ENCODE measurements at regions not wholly inside any gene's neighbourhood (a gene's known extent, or its start where the extent isn't known, plus 50 kb on each side); places are given as distances from the start of the nearest gene placed in this dataset.

DNA sequence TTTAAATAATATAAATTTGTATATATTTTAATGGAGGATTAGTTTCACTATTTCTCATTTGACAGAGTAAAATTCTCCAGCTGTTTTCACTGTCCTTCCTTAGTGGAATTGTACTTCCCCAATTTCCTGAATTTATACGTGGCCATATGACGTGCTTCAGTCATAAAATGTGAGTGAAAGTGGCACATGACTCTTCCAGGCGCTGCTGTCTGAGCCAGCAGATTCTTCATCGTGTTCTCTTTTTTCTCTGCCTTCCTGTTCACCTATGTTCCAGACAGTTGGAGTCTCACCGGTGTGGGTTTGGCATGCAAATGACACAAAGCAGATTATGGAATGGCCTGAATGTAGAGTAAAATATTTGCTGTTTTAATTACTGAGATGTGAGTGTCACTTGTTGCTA, 684.1 kb downstream of the SEMA5A start:
- POLR2A ChIA-PET: no interaction called here
- Histone ChIP-seq H3K4me3 (ENCODE audit: control insufficient read depth in 1 of 7, extremely low read depth in 1 of 7, insufficient read depth in 4 of 7, low read depth in 2 of 7, low read length in 6 of 7) (no peak overlapping the region), H3K27ac (ENCODE audit: insufficient read depth in 1 of 2, low read depth in 1 of 2, low read length in 2 of 2, poor library complexity in 1 of 2, severe bottlenecking in 2 of 2) (no peak overlapping the region), H3K36me3 (ENCODE audit: control insufficient read depth in 4 of 4, insufficient read depth in 4 of 4, low read length in 3 of 4) (no peaks in the 10 kb centered on the region), H3K9me3 (ENCODE audit: control extremely low read depth in 1 of 5, control insufficient read depth in 4 of 5, insufficient read depth in 2 of 5, low read depth in 1 of 5, low read length in 4 of 5) (no peaks in the 10 kb centered on the region), H3K27me3 (replicated peaks in 2 of 5; ENCODE audit: control insufficient read depth in 4 of 5, insufficient read depth in 5 of 5, low read length in 4 of 5) (no peaks in the 10 kb centered on the region), H3K4me1 (ENCODE audit: control extremely low read depth in 1 of 4, control insufficient read depth in 4 of 4, insufficient read depth in 4 of 4, low read length in 3 of 4) (no peaks in the 10 kb centered on the region)
- CTCF ChIA-PET: interaction anchor here (1.3 kb wide), 1 partner anchor 345 kb away, joined by 3 read pairs; no protein-coding TSS in a partner anchor
- no peak for DNase-seq
- WGBS (ENCODE audit: insufficient coverage): 65% methylated on average over 4 of the region's 5 CpGs

DNA sequence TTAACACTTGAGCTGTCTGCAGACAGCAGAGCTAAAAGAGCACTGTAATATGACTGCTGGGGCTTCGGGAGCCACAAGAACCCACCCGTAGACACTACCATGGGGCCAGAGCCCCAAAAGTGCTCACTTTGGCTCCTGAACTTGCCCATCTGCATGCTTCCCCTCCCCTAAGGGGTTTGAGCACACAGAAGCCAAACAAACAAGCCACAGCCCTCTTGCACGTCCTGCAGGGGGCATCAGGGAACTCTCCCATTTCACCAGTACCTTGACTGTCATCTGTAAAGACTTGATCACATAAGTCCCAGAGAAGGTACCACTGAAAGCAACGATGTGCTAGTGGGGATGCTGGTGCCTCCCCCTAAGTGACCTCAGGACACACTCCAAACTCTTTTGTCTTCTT, 681.8 kb downstream of the SEMA5A start:
- WGBS (ENCODE audit: insufficient coverage): 60% methylated on average over 4 of the region's 4 CpGs
- Histone ChIP-seq H3K27me3 (replicated peaks in 2 of 5; ENCODE audit: control insufficient read depth in 4 of 5, insufficient read depth in 5 of 5, low read length in 4 of 5) (no peaks in the 10 kb centered on the region), H3K9me3 (ENCODE audit: control extremely low read depth in 1 of 5, control insufficient read depth in 4 of 5, insufficient read depth in 2 of 5, low read depth in 1 of 5, low read length in 4 of 5) (no peaks in the 10 kb centered on the region), H3K4me1 (ENCODE audit: control extremely low read depth in 1 of 4, control insufficient read depth in 4 of 4, insufficient read depth in 4 of 4, low read length in 3 of 4) (no peaks in the 10 kb centered on the region), H3K27ac (ENCODE audit: insufficient read depth in 1 of 2, low read depth in 1 of 2, low read length in 2 of 2, poor library complexity in 1 of 2, severe bottlenecking in 2 of 2) (no peak overlapping the region), H3K36me3 (ENCODE audit: control insufficient read depth in 4 of 4, insufficient read depth in 4 of 4, low read length in 3 of 4) (no peaks in the 10 kb centered on the region), H3K4me3 (ENCODE audit: control insufficient read depth in 1 of 7, extremely low read depth in 1 of 7, insufficient read depth in 4 of 7, low read depth in 2 of 7, low read length in 6 of 7) (no peak overlapping the region)
- ChIA-PET POLR2A (no interaction called here), CTCF (no interaction called here)
- DNase-seq: peak; percentile 11 to 35 (median 29)

DNA sequence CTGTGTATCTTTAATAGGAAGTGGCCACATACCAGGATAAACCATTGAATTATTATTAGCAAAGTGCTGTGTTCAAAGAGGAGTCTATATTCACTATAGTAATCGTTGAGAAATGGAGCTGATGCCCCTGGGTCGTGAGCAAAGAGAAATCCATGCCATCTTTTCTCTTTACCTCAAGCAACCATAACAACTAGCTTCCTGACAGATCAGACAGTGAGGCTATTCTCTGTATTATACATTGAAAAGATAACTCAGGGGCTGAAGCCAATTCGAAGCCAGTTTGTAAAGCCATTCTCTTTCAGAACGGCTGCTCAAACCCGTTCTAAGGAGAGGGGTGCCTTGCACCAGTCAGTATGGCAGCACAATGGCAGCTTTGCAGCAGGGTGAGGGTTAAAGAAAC, 680.6 kb downstream of the SEMA5A start:
- ChIA-PET POLR2A (no interaction called here), CTCF (no interaction called here)
- H3K4me1 ChIP-seq (ENCODE audit: control extremely low read depth in 1 of 4, control insufficient read depth in 4 of 4, insufficient read depth in 4 of 4, low read length in 3 of 4): no peaks in the 10 kb centered on the region
- H3K9me3 ChIP-seq (ENCODE audit: control extremely low read depth in 1 of 5, control insufficient read depth in 4 of 5, insufficient read depth in 2 of 5, low read depth in 1 of 5, low read length in 4 of 5): no peaks in the 10 kb centered on the region
- no peak for DNase-seq
- H3K36me3 ChIP-seq (ENCODE audit: control insufficient read depth in 4 of 4, insufficient read depth in 4 of 4, low read length in 3 of 4): no peaks in the 10 kb centered on the region
- H3K27me3 ChIP-seq (replicated peaks in 2 of 5; ENCODE audit: control insufficient read depth in 4 of 5, insufficient read depth in 5 of 5, low read length in 4 of 5): no peaks in the 10 kb centered on the region
- H3K27ac ChIP-seq (ENCODE audit: insufficient read depth in 1 of 2, low read depth in 1 of 2, low read length in 2 of 2, poor library complexity in 1 of 2, severe bottlenecking in 2 of 2): no peak overlapping the region
- WGBS (ENCODE audit: insufficient coverage): 63% methylated on average over 5 of the region's 5 CpGs
- no peak overlapping the region for H3K4me3 ChIP-seq (ENCODE audit: control insufficient read depth in 1 of 7, extremely low read depth in 1 of 7, insufficient read depth in 4 of 7, low read depth in 2 of 7, low read length in 6 of 7)

DNA sequence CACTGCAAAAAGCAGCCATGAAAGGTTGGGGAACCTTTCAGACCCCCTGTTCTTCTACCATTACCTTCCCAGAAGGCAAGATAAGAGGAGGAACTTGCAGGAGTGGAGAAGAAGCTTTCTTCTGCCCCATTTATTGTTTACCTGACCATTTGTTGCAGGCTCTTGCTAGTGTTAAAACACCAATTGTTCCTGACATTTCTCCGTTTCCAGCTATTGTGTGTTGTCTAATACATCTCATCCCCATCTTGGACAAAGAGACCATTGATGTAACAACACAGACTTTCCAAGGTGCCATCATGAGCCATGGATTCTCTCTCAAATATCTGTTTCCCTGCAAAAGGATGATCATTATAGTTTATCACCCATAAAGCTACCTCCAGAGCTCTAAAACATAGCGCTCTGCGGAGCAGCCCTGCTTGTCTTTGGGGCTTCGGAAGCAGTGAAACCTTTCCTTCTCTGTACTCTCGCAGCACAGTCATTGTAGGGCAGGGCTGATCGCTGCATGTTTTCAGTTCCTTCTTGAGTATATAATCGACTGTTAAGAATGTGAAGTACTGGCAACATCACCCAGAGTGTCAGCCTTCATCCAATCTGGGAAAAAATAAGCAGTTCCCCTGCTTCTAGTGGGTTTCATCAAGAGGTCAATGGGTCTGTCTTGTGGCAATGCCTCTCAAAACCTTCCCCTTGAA, 680.0 kb downstream of the SEMA5A start:
- H3K36me3 ChIP-seq (ENCODE audit: control insufficient read depth in 4 of 4, insufficient read depth in 4 of 4, low read length in 3 of 4): no peaks in the 10 kb centered on the region
- ChIA-PET CTCF (no interaction called here), POLR2A (no interaction called here)
- WGBS (ENCODE audit: insufficient coverage): 90% methylated on average over 7 of the region's 7 CpGs
- H3K4me1 ChIP-seq (ENCODE audit: control extremely low read depth in 1 of 4, control insufficient read depth in 4 of 4, insufficient read depth in 4 of 4, low read length in 3 of 4): no peaks in the 10 kb centered on the region
- no peak overlapping the region for H3K4me3 ChIP-seq (ENCODE audit: control insufficient read depth in 1 of 7, extremely low read depth in 1 of 7, insufficient read depth in 4 of 7, low read depth in 2 of 7, low read length in 6 of 7)
- DNase-seq: no peak
- H3K27me3 ChIP-seq (replicated peaks in 2 of 5; ENCODE audit: control insufficient read depth in 4 of 5, insufficient read depth in 5 of 5, low read length in 4 of 5): no peaks in the 10 kb centered on the region
- no peak overlapping the region for H3K27ac ChIP-seq (ENCODE audit: insufficient read depth in 1 of 2, low read depth in 1 of 2, low read length in 2 of 2, poor library complexity in 1 of 2, severe bottlenecking in 2 of 2)
- no peaks in the 10 kb centered on the region for H3K9me3 ChIP-seq (ENCODE audit: control extremely low read depth in 1 of 5, control insufficient read depth in 4 of 5, insufficient read depth in 2 of 5, low read depth in 1 of 5, low read length in 4 of 5)

DNA sequence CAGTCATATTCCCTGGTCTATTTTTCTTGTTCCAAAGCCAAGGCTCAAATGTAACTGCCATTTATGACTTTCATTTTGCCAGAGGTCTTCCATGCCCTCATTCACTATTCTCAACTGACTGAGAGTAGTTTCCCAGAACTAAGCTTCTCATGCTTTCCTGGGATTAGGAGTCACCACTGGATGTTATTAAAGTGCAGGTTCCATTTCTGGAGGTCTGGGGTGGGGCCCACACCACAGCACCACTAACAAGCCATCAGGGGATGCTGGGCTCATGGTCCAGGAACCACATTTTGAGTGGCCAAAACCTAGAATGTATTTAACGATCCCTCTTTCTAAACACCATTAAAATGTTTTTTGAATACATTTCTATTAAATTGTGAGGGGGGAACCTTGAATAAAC, 677.6 kb downstream of the SEMA5A start:
- Histone ChIP-seq H3K9me3 (ENCODE audit: control extremely low read depth in 1 of 5, control insufficient read depth in 4 of 5, insufficient read depth in 2 of 5, low read depth in 1 of 5, low read length in 4 of 5) (no peaks in the 10 kb centered on the region), H3K4me3 (ENCODE audit: control insufficient read depth in 1 of 7, extremely low read depth in 1 of 7, insufficient read depth in 4 of 7, low read depth in 2 of 7, low read length in 6 of 7) (no peak overlapping the region), H3K36me3 (ENCODE audit: control insufficient read depth in 4 of 4, insufficient read depth in 4 of 4, low read length in 3 of 4) (no peaks in the 10 kb centered on the region), H3K27me3 (replicated peaks in 2 of 5; ENCODE audit: control insufficient read depth in 4 of 5, insufficient read depth in 5 of 5, low read length in 4 of 5) (no peaks in the 10 kb centered on the region), H3K27ac (ENCODE audit: insufficient read depth in 1 of 2, low read depth in 1 of 2, low read length in 2 of 2, poor library complexity in 1 of 2, severe bottlenecking in 2 of 2) (no peak overlapping the region), H3K4me1 (ENCODE audit: control extremely low read depth in 1 of 4, control insufficient read depth in 4 of 4, insufficient read depth in 4 of 4, low read length in 3 of 4) (no peaks in the 10 kb centered on the region)
- DNase-seq: no peak
- no CpG with 5 or more reads among the region's 1 CpG for WGBS (ENCODE audit: insufficient coverage)
- ChIA-PET CTCF (no interaction called here), POLR2A (no interaction called here)

DNA sequence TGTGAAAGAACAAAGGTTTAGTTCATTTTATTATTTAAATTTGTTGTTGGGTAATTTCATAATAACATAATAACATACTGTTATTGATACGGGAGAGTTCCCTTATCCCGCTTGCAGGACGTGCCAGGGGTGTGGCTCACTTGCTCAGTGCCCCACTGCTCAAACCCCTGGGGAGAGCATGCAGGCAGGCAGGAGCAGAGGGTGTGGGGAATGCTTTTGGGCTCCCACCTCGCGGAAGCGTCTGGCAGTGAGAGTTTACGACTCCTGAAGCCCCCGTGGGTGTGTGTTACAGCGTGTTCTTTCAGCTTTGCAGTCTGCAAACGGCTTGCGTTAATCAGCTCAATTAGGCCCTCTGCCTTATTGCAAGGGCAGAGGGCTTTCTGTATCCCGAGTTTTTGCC, 675.9 kb downstream of the SEMA5A start:
- no peaks in the 10 kb centered on the region for H3K36me3 ChIP-seq (ENCODE audit: control insufficient read depth in 4 of 4, insufficient read depth in 4 of 4, low read length in 3 of 4)
- H3K9me3 ChIP-seq (ENCODE audit: control extremely low read depth in 1 of 5, control insufficient read depth in 4 of 5, insufficient read depth in 2 of 5, low read depth in 1 of 5, low read length in 4 of 5): no peaks in the 10 kb centered on the region
- WGBS (ENCODE audit: insufficient coverage): 83% methylated on average over 10 of the region's 12 CpGs
- DNase-seq: no peak
- ChIA-PET CTCF (no interaction called here), POLR2A (no interaction called here)
- no peak overlapping the region for H3K4me3 ChIP-seq (ENCODE audit: control insufficient read depth in 1 of 7, extremely low read depth in 1 of 7, insufficient read depth in 4 of 7, low read depth in 2 of 7, low read length in 6 of 7)
- H3K27me3 ChIP-seq (replicated peaks in 2 of 5; ENCODE audit: control insufficient read depth in 4 of 5, insufficient read depth in 5 of 5, low read length in 4 of 5): no peaks in the 10 kb centered on the region
- no peaks in the 10 kb centered on the region for H3K4me1 ChIP-seq (ENCODE audit: control extremely low read depth in 1 of 4, control insufficient read depth in 4 of 4, insufficient read depth in 4 of 4, low read length in 3 of 4)
- no peak overlapping the region for H3K27ac ChIP-seq (ENCODE audit: insufficient read depth in 1 of 2, low read depth in 1 of 2, low read length in 2 of 2, poor library complexity in 1 of 2, severe bottlenecking in 2 of 2)

DNA sequence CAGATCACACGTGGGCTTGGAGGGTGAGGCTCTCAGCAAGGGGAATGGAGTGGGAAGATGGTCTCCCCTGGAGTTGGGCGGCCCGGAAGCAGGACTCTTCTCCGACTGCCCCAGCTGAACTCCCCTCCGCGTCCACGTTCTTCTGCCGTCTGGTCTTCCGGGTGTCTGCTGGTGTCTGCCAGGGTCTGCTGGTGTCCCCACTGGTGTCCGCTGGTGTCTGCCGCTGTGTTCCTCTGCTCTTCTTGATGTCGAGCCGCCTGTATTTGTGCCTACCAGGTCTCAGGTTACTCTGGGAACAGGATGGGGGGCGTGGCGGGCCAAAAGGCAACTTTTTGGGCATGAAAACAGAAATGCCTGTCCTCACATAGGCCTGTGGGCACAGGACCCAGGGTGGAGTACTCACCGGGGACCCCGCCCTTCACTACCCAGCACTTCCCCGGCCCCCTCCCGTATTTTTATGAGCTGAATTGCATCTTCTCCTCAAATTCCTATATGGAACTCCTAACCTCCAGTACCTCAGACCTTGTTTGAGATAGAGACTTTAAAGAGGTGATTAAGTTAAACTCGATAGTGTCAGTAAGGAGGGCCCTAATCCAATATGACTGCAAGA, 675.4 kb downstream of the SEMA5A start:
- no peaks in the 10 kb centered on the region for H3K27me3 ChIP-seq (replicated peaks in 2 of 5; ENCODE audit: control insufficient read depth in 4 of 5, insufficient read depth in 5 of 5, low read length in 4 of 5)
- H3K27ac ChIP-seq (ENCODE audit: insufficient read depth in 1 of 2, low read depth in 1 of 2, low read length in 2 of 2, poor library complexity in 1 of 2, severe bottlenecking in 2 of 2): no peak overlapping the region
- H3K9me3 ChIP-seq (ENCODE audit: control extremely low read depth in 1 of 5, control insufficient read depth in 4 of 5, insufficient read depth in 2 of 5, low read depth in 1 of 5, low read length in 4 of 5): no peaks in the 10 kb centered on the region
- H3K4me1 ChIP-seq (ENCODE audit: control extremely low read depth in 1 of 4, control insufficient read depth in 4 of 4, insufficient read depth in 4 of 4, low read length in 3 of 4): no peaks in the 10 kb centered on the region
- no peak overlapping the region for H3K4me3 ChIP-seq (ENCODE audit: control insufficient read depth in 1 of 7, extremely low read depth in 1 of 7, insufficient read depth in 4 of 7, low read depth in 2 of 7, low read length in 6 of 7)
- ChIA-PET CTCF (no interaction called here), POLR2A (no interaction called here)
- 87% methylated on average over 13 of the region's 20 CpGs for WGBS (ENCODE audit: insufficient coverage)
- DNase-seq: no peak
- H3K36me3 ChIP-seq (ENCODE audit: control insufficient read depth in 4 of 4, insufficient read depth in 4 of 4, low read length in 3 of 4): no peaks in the 10 kb centered on the region
